Liver (tissue), 7 donors: ENCODE measurements at regions not wholly inside any gene's neighbourhood (a gene's known extent, or its start where the extent isn't known, plus 50 kb on each side); places are given as distances from the start of the nearest gene placed in this dataset.

Experiments
- DNase-seq: peaks from one replicate; pipeline ENCODE4 v3.0.0-alpha.2; 2017; ENCODE audit warnings: low spot score
- H3K27ac ChIP-seq, 2 donors: one replicate each; pipeline ENCODE4 v1.7.0; 2013; ENCODE audit warnings: inconsistent platforms in 2 of 2, low read length in 2 of 2, control low read depth in 1 of 2, low read depth in 1 of 2, mild to moderate bottlenecking in 1 of 2
- H3K27me3 ChIP-seq, 4 donors: one replicate each; pipeline versions ENCODE4 v1.6.1 to v1.7.0; 2013; ENCODE audit warnings: low read length in 3 of 4, inconsistent platforms in 1 of 4, mild to moderate bottlenecking in 1 of 4, moderate library complexity in 1 of 4; ENCODE audit not compliant: control insufficient read depth in 4 of 4, insufficient read depth in 4 of 4
- H3K36me3 ChIP-seq, 4 donors: one replicate each; pipeline versions ENCODE4 v1.6.1 to v1.7.0; 2013; ENCODE audit warnings: low read length in 3 of 4, mild to moderate bottlenecking in 3 of 4, low read depth in 1 of 4, moderate library complexity in 1 of 4; ENCODE audit not compliant: control insufficient read depth in 4 of 4, insufficient read depth in 3 of 4
- H3K4me1 ChIP-seq, 4 donors: one replicate each; pipeline versions ENCODE4 v1.6.1 to v1.7.0; 2013; ENCODE audit warnings: low read length in 3 of 4, mild to moderate bottlenecking in 3 of 4, moderate library complexity in 1 of 4; ENCODE audit not compliant: control insufficient read depth in 4 of 4, insufficient read depth in 4 of 4
- H3K4me3 ChIP-seq, 3 donors: one replicate each; pipeline versions ENCODE4 v1.6.1 to v1.7.0; 2013; ENCODE audit warnings: low read length in 3 of 3, control low read depth in 1 of 3, low read depth in 1 of 3, mild to moderate bottlenecking in 1 of 3
- H3K9ac ChIP-seq, 2 donors: one replicate each; pipeline ENCODE4 v1.7.0; 2013; ENCODE audit warnings: low read length in 2 of 2, mild to moderate bottlenecking in 2 of 2, moderate library complexity in 2 of 2, control low read depth in 1 of 2, low read depth in 1 of 2
- H3K9me3 ChIP-seq, 4 donors: one replicate each; pipeline versions ENCODE4 v1.6.1 to v1.7.0; 2013; ENCODE audit warnings: low read length in 3 of 4; ENCODE audit not compliant: control insufficient read depth in 4 of 4
- EGR1 ChIP-seq, 2 donors: IDR thresholded peaks; 2 replicates each; pipeline ENCODE4 v1.6.1; 2016 to 2018; ENCODE audit warnings: antibody characterized with exemption in 2 of 2, low read depth in 2 of 2
- HNF4A ChIP-seq, 2 donors: conservative IDR thresholded peaks; 2 replicates each; pipeline ENCODE4 v1.6.1; 2016; ENCODE audit warnings: antibody characterized with exemption in 2 of 2, mild to moderate bottlenecking in 2 of 2
- JUND ChIP-seq, 2 donors: IDR thresholded peaks; 2 replicates each; pipeline ENCODE4 v1.6.1; 2016; ENCODE audit warnings: antibody characterized with exemption in 2 of 2
- NR2F2 ChIP-seq: IDR thresholded peaks from 2 replicates; pipeline ENCODE4 v1.6.1; 2016; ENCODE audit warnings: antibody characterized with exemption
- RAD21 ChIP-seq, 2 donors: IDR thresholded peaks; 2 replicates each; pipeline ENCODE4 v1.6.1; 2016; ENCODE audit warnings: antibody characterized with exemption in 2 of 2, mild to moderate bottlenecking in 2 of 2
- RXRA ChIP-seq, 2 donors: IDR thresholded peaks; 2 replicates each; pipeline ENCODE4 v1.6.1; 2017 to 2018; ENCODE audit warnings: antibody characterized with exemption in 2 of 2, mild to moderate bottlenecking in 1 of 2
- TAF1 ChIP-seq: conservative IDR thresholded peaks from 2 replicates; pipeline ENCODE4 v1.6.1; 2016; ENCODE audit warnings: antibody characterized with exemption, mild to moderate bottlenecking
- YY1 ChIP-seq: IDR thresholded peaks from 2 replicates; pipeline ENCODE4 v1.6.1; 2016; ENCODE audit warnings: antibody characterized with exemption, mild to moderate bottlenecking
- WGBS: extraction: QIAGEN DNeasy Blood & Tissue Kit; methylation state at CpG from one replicate; pipeline ENCODE4 v1.1.7; 2013; 5-methylcytosine and 5-hydroxymethylcytosine counted together
- TF ChIP-seq, protein P1 (sequence below): IDR thresholded peaks from 2 replicates; pipeline ENCODE4 v1.6.1; 2016; ENCODE audit warnings: antibody characterized with exemption
- TF ChIP-seq, protein P2 (sequence below): IDR thresholded peaks from 2 replicates; pipeline ENCODE4 v1.6.1; 2016; ENCODE audit warnings: antibody characterized with exemption
- TF ChIP-seq, protein P3 (sequence below): IDR thresholded peaks from 2 replicates; pipeline ENCODE4 v1.6.1; 2016; ENCODE audit warnings: antibody characterized with exemption, mild to moderate bottlenecking
- donor health status: healthy.
- donor health status: healthy.
- donor health status: healthy.
- donor health status: healthy.

DNA sequence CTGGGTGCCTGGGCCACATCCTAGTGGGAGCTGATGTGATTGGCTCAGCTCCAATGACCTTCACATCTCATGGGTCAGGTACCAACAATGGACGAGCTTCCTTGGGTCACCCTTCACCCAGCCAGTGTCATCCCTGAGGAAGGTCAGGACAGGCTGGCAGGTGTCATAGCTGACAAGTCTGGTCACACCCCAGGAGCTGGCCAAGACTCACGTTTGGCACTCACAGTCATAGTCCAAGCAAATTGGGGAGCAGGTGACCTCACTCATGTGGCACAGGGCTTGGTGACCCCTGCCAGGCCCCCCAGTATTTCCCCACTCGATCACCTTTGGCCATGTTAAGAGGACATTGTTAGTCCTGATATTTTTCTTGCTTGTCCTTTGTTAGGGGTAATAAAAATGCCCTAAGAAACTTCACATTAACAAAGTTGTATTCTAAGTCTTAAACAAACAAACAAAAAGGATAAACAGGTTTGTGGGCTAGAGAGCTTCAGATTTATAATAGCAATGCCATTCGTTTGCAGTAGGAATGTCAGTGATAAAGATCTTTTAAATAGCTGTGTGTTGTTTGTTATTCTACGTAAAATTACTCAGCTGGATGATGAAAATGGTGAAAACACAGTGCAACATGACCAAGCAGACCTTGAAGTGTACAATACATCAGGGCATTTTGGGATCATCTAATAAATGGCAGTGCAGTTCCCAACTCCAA is 79.5 kb upstream of the POMGNT2 start (continued):
- TF ChIP-seq HNF4A (conservative IDR thresholded peaks at IDR 0.05): no peak
- TF ChIP-seq TAF1: no peak
- no peak for TF ChIP-seq EGR1 (IDR thresholded peaks at IDR 0.05; ENCODE audit: low read depth in 2 of 2)
- no peak for TF ChIP-seq JUND (IDR thresholded peaks at IDR 0.05)
- TF ChIP-seq RXRA (IDR thresholded peaks at IDR 0.05): no peak
- TF ChIP-seq, protein P1, sequence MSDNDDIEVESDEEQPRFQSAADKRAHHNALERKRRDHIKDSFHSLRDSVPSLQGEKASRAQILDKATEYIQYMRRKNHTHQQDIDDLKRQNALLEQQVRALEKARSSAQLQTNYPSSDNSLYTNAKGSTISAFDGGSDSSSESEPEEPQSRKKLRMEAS: no peak
- no peak for TF ChIP-seq RAD21 (IDR thresholded peaks at IDR 0.05)

DNA sequence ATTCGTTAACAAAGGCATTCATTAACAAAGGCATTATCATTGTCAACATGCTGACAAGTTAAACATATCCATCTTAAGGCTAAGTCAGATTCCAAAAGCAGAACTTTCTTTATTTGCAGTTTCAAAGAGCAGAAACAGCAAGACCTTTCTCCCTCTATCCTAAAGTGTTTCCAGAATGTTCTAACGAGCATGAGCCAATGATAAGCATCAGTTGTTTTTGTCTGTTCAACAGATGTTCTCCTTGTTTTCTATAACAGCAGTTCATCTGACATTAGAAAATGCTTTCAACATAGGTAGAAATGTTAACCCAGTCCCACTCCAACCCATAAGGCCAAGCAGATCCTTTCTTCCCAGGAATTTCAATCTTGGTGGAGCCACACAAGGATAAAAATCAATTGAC is 77.6 kb upstream of the POMGNT2 start:
- Histone ChIP-seq H3K4me3 (no peak overlapping the region), H3K36me3 (no peaks in the 10 kb centered on the region), H3K27ac (no peak overlapping the region), H3K9me3 (no peaks in the 10 kb centered on the region), H3K9ac (no peak overlapping the region), H3K27me3 (no peaks in the 10 kb centered on the region), H3K4me1 (peaks cover 20 to 52% (median 36%) of the 10 kb centered on the region in 4 donors)
- TF ChIP-seq JUND (IDR thresholded peaks at IDR 0.05): no peak
- TF ChIP-seq, protein P2, sequence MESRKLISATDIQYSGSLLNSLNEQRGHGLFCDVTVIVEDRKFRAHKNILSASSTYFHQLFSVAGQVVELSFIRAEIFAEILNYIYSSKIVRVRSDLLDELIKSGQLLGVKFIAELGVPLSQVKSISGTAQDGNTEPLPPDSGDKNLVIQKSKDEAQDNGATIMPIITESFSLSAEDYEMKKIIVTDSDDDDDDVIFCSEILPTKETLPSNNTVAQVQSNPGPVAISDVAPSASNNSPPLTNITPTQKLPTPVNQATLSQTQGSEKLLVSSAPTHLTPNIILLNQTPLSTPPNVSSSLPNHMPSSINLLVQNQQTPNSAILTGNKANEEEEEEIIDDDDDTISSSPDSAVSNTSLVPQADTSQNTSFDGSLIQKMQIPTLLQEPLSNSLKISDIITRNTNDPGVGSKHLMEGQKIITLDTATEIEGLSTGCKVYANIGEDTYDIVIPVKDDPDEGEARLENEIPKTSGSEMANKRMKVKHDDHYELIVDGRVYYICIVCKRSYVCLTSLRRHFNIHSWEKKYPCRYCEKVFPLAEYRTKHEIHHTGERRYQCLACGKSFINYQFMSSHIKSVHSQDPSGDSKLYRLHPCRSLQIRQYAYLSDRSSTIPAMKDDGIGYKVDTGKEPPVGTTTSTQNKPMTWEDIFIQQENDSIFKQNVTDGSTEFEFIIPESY: no peak
- TF ChIP-seq, protein P3, sequence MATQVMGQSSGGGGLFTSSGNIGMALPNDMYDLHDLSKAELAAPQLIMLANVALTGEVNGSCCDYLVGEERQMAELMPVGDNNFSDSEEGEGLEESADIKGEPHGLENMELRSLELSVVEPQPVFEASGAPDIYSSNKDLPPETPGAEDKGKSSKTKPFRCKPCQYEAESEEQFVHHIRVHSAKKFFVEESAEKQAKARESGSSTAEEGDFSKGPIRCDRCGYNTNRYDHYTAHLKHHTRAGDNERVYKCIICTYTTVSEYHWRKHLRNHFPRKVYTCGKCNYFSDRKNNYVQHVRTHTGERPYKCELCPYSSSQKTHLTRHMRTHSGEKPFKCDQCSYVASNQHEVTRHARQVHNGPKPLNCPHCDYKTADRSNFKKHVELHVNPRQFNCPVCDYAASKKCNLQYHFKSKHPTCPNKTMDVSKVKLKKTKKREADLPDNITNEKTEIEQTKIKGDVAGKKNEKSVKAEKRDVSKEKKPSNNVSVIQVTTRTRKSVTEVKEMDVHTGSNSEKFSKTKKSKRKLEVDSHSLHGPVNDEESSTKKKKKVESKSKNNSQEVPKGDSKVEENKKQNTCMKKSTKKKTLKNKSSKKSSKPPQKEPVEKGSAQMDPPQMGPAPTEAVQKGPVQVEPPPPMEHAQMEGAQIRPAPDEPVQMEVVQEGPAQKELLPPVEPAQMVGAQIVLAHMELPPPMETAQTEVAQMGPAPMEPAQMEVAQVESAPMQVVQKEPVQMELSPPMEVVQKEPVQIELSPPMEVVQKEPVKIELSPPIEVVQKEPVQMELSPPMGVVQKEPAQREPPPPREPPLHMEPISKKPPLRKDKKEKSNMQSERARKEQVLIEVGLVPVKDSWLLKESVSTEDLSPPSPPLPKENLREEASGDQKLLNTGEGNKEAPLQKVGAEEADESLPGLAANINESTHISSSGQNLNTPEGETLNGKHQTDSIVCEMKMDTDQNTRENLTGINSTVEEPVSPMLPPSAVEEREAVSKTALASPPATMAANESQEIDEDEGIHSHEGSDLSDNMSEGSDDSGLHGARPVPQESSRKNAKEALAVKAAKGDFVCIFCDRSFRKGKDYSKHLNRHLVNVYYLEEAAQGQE: no peak
- TF ChIP-seq YY1: no peak
- no peak for TF ChIP-seq NR2F2
- WGBS: 44% methylated on average over 2 of the region's 2 CpGs
- DNase-seq: no peak

DNA sequence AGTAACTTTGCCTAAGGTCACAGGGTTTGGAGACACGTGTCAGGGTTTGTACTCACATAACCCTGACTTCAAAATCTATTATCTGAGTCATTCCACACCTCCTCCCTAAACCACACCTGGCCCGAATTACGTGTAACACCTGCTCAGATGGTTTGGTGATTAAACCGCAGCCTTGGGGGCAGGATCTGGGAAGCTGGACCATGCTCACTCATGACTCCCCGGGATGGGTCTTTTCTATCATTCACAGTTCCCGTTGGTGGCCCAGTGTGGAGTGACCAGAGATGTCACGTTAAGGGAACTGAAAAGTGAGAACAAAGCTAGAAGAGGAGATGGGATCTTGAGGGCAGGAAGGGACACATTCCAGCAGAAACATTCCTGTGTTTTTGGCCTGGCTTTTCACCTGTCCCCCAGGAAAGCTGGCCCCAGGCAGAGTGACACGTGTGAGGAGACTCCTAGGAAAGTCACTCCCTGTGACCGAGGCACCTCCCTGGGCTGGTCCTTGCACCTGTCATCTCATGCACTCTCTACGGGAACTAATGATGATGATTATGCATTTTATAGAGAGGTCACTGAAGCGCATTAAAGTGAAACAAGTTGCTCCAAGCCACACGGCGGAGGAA is 75.4 kb upstream of the POMGNT2 start:
- H3K4me3 ChIP-seq: no peak overlapping the region
- 52% methylated on average over 13 of the region's 13 CpGs for WGBS
- H3K9me3 ChIP-seq: no peaks in the 10 kb centered on the region
- no peaks in the 10 kb centered on the region for H3K27me3 ChIP-seq
- DNase-seq: no peak
- peak overlapping the region; percentile 76 to 89 for H3K27ac ChIP-seq
- peaks cover 25 to 49% (median 39%) of the 10 kb centered on the region in 4 donors for H3K4me1 ChIP-seq
- TF ChIP-seq JUND (IDR thresholded peaks at IDR 0.05) (peak in 1 of 2 donors; percentile 21), HNF4A (conservative IDR thresholded peaks at IDR 0.05) (peak in 1 of 2 donors; percentile 34), RXRA (IDR thresholded peaks at IDR 0.05) (peak in 1 of 2 donors; percentile 72)
- TF ChIP-seq, protein P2: no peak
- H3K9ac ChIP-seq: no peak overlapping the region
- H3K36me3 ChIP-seq: no peaks in the 10 kb centered on the region
